SH-SY5Y (cell line): ENCODE measurements at regions not wholly inside any gene's neighbourhood (a gene's known extent, or its start where the extent isn't known, plus 50 kb on each side); places are given as distances from the start of the nearest gene placed in this dataset.

Experiments used
- GATA2 ChIP-seq: IDR thresholded peaks from 2 replicates; pipeline ENCODE4 v1.6.1; 2011; ENCODE audit warnings: mild to moderate bottlenecking, low read depth, low read length
- GATA3 ChIP-seq: IDR thresholded peaks from 2 replicates; pipeline ENCODE4 v1.6.1; 2011; ENCODE audit warnings: low read depth, mild to moderate bottlenecking, low read length, moderate library complexity

GRCh38 chr14:98512501-98513251, 759.3 kb downstream of the BCL11B start:
- no peak for TF ChIP-seq GATA2
- no peak for TF ChIP-seq GATA3

GRCh38 chr14:98513558-98513957, 758.4 kb downstream of the BCL11B start:
- TF ChIP-seq GATA2 (no peak), GATA3 (no peak)

- TF ChIP-seq GATA2 (no peak), GATA3 (no peak)
These were observed 758.0 kb downstream of the BCL11B start for GRCh38 chr14:98514016-98514415.

GRCh38 chr14:98536256-98536655, 735.7 kb downstream of the BCL11B start:
- TF ChIP-seq GATA3 (no peak), GATA2 (no peak)

GRCh38 chr14:98542316-98542715, 729.7 kb downstream of the BCL11B start:
- TF ChIP-seq GATA2 = no peak
- TF ChIP-seq GATA3 = no peak

- TF ChIP-seq GATA3 (no peak), GATA2 (no peak)
These were observed 728.9 kb downstream of the BCL11B start for GRCh38 chr14:98543074-98543473.

- TF ChIP-seq GATA3 (no peak), GATA2 (no peak)
These were observed 727.8 kb downstream of the BCL11B start for GRCh38 chr14:98544174-98544573.

GRCh38 chr14:98545181-98545580, 726.8 kb downstream of the BCL11B start:
- TF ChIP-seq GATA3 = no peak
- no peak for TF ChIP-seq GATA2

GRCh38 chr14:98548071-98548686, 723.8 kb downstream of the BCL11B start:
- no peak for TF ChIP-seq GATA3
- no peak for TF ChIP-seq GATA2

- TF ChIP-seq GATA3 = no peak
- no peak for TF ChIP-seq GATA2
These were observed 721.0 kb downstream of the BCL11B start for GRCh38 chr14:98551028-98551427.

GRCh38 chr14:98555440-98555839, 716.6 kb downstream of the BCL11B start:
- no peak for TF ChIP-seq GATA2
- no peak for TF ChIP-seq GATA3

- TF ChIP-seq GATA2 = no peak
- TF ChIP-seq GATA3 = no peak
These were observed 708.0 kb downstream of the BCL11B start for GRCh38 chr14:98564006-98564405.

- TF ChIP-seq GATA2 = no peak
- TF ChIP-seq GATA3 = no peak
These were observed 707.5 kb downstream of the BCL11B start for GRCh38 chr14:98564541-98564940.

GRCh38 chr14:98571104-98571503, 700.9 kb downstream of the BCL11B start:
- TF ChIP-seq GATA3 (no peak), GATA2 (no peak)

- TF ChIP-seq GATA3 (no peak), GATA2 (no peak)
These were observed 698.9 kb downstream of the BCL11B start for GRCh38 chr14:98573082-98573481.

GRCh38 chr14:98576463-98576862, 695.5 kb downstream of the BCL11B start:
- TF ChIP-seq GATA2 (no peak), GATA3 (no peak)

GRCh38 chr14:98578204-98578603, 693.8 kb downstream of the BCL11B start:
- TF ChIP-seq GATA2 (no peak), GATA3 (no peak)

GRCh38 chr14:98579140-98579539, 692.9 kb downstream of the BCL11B start:
- TF ChIP-seq GATA2 (no peak), GATA3 (no peak)
